Testis (tissue), 2 donors: ENCODE measurements at regions not wholly inside any gene's neighbourhood (a gene's known extent, or its start where the extent isn't known, plus 50 kb on each side); places are given as distances from the start of the nearest gene placed in this dataset.

Source experiments
- DNase-seq: peaks from one replicate; pipeline ENCODE4 v3.0.0-alpha.2; 2019
- H3K27ac ChIP-seq, 2 donors: fragments of 200-600 bp; sonication (generic); one replicate each; pipeline ENCODE4 v1.5.1; 2019
- H3K27me3 ChIP-seq: fragments of 200-600 bp; sonication (generic); one replicate; pipeline ENCODE4 v1.5.1; 2019
- H3K36me3 ChIP-seq: fragments of 200-600 bp; sonication (generic); one replicate; pipeline ENCODE4 v1.5.1; 2017; ENCODE audit warnings: low read depth; ENCODE audit errors: missing control alignments
- H3K4me1 ChIP-seq: fragments of 200-600 bp; sonication (generic); one replicate; pipeline ENCODE4 v1.5.1; 2019
- H3K4me3 ChIP-seq, 2 donors: fragments of 200-600 bp; sonication (generic); one replicate each; pipeline ENCODE4 v1.5.1; 2017 to 2019
- H3K9me3 ChIP-seq: fragments of 200-600 bp; sonication (generic); one replicate; pipeline ENCODE4 v1.5.1; 2017
- CTCF ChIP-seq, 3 experiments: fragments of 450-650 bp in 2 of 3; fragments of 200-600 bp in 1 of 3; sonication (generic) in 1 of 3; IDR thresholded peaks; one replicate each; pipeline ENCODE4 v1.5.1; 2016 to 2019; ENCODE audit warnings: antibody characterized with exemption in 3 of 3, mild to moderate bottlenecking in 2 of 3, moderate library complexity in 1 of 3
- POLR2A ChIP-seq: fragments of 450-650 bp; IDR thresholded peaks from one replicate; pipeline ENCODE4 v1.6.1; 2017; ENCODE audit warnings: antibody characterized with exemption, mild to moderate bottlenecking, moderate library complexity
- WGBS, 2 donors: methylation state at CpG; one replicate each; pipeline ENCODE4 v1.1.5; 2018; 5-methylcytosine and 5-hydroxymethylcytosine counted together
- intact Hi-C: fragments of 100-400 bp; cut with DNase I; formaldehyde crosslinking; loops from one replicate; pipeline ENCODE4 v1.15.1; 2023; ENCODE audit warnings: low total_unique reads

- no peaks in the 10 kb centered on the region for H3K4me1 ChIP-seq
- no peaks in the 10 kb centered on the region for H3K9me3 ChIP-seq
- no peak overlapping the region for H3K4me3 ChIP-seq
- DNase-seq = no peak
- TF ChIP-seq CTCF (IDR thresholded peaks at IDR 0.05) (no peak), POLR2A (no peak)
- H3K27me3 ChIP-seq = no peaks in the 10 kb centered on the region
- WGBS, 2 donors = 17% methylated on average over 3 of the region's 3 CpGs
- no peaks in the 10 kb centered on the region for H3K36me3 ChIP-seq
- no peak overlapping the region for H3K27ac ChIP-seq
- intact Hi-C loops = no loop called here
Observed at GRCh38 chr11:39268176-39268690, 2191.2 kb downstream of the LRRC4C start.

- no peaks in the 10 kb centered on the region for H3K27me3 ChIP-seq
- no peak for TF ChIP-seq CTCF (IDR thresholded peaks at IDR 0.05)
- TF ChIP-seq POLR2A = no peak
- H3K27ac ChIP-seq = no peak overlapping the region
- WGBS, 2 donors = 88 to 100% methylated on average over 1 of the region's 1 CpG
- no peak for DNase-seq
- intact Hi-C loops = no loop called here
- no peaks in the 10 kb centered on the region for H3K36me3 ChIP-seq
- no peak overlapping the region for H3K4me3 ChIP-seq
- no peaks in the 10 kb centered on the region for H3K9me3 ChIP-seq
- no peaks in the 10 kb centered on the region for H3K4me1 ChIP-seq
Observed at GRCh38 chr11:39255648-39256047, 2203.8 kb downstream of the LRRC4C start.

GRCh38 chr11:39249566-39250365 is 2209.7 kb downstream of the LRRC4C start:
- H3K4me1 ChIP-seq = no peaks in the 10 kb centered on the region
- no peaks in the 10 kb centered on the region for H3K9me3 ChIP-seq
- no peak overlapping the region for H3K27ac ChIP-seq
- 70 to 73% methylated on average over 3 of the region's 3 CpGs for WGBS, 2 donors
- intact Hi-C loops = no loop called here
- DNase-seq = no peak
- H3K27me3 ChIP-seq = no peaks in the 10 kb centered on the region
- H3K36me3 ChIP-seq = no peaks in the 10 kb centered on the region
- H3K4me3 ChIP-seq = no peak overlapping the region
- no peak for TF ChIP-seq POLR2A
- no peak for TF ChIP-seq CTCF (IDR thresholded peaks at IDR 0.05)

- 85 to 88% methylated on average over 1 of the region's 1 CpG for WGBS, 2 donors
- no peak overlapping the region for H3K27ac ChIP-seq
- no peaks in the 10 kb centered on the region for H3K4me1 ChIP-seq
- TF ChIP-seq POLR2A = no peak
- TF ChIP-seq CTCF (IDR thresholded peaks at IDR 0.05) = no peak
- no peaks in the 10 kb centered on the region for H3K27me3 ChIP-seq
- intact Hi-C loops = no loop called here
- H3K4me3 ChIP-seq = no peak overlapping the region
- H3K36me3 ChIP-seq = no peaks in the 10 kb centered on the region
- no peaks in the 10 kb centered on the region for H3K9me3 ChIP-seq
- no peak for DNase-seq
Observed at GRCh38 chr11:39247570-39248137, 2211.8 kb downstream of the LRRC4C start.
